Trophoblast cell (in vitro differentiated cells and primary cell): ENCODE measurements at regions not wholly inside any gene's neighbourhood (a gene's known extent, or its start where the extent isn't known, plus 50 kb on each side); places are given as distances from the start of the nearest gene placed in this dataset.

Experiments used
- DNase-seq, 2 donors: peaks; one replicate each; pipeline ENCODE4 v3.0.0-alpha.2; 2016
- H2AFZ ChIP-seq: 2 replicates; pipeline ENCODE4 v1.6.1; 2013; ENCODE audit warnings: low read length, moderate library complexity, mild to moderate bottlenecking; ENCODE audit not compliant: insufficient read depth, poor library complexity
- H2AK5ac ChIP-seq: 2 replicates; pipeline ENCODE4 v1.6.1; 2013; ENCODE audit warnings: mild to moderate bottlenecking, low read length
- H2BK120ac ChIP-seq: 2 replicates; pipeline ENCODE4 v1.6.1; 2013; ENCODE audit warnings: low read length, mild to moderate bottlenecking, moderate library complexity; ENCODE audit not compliant: insufficient read depth, poor library complexity
- H2BK12ac ChIP-seq: 2 replicates; pipeline ENCODE4 v1.6.1; 2013; ENCODE audit warnings: mild to moderate bottlenecking, low read length, moderate library complexity
- H2BK5ac ChIP-seq: 2 replicates; pipeline ENCODE4 v1.6.1; 2013; ENCODE audit warnings: low read length, low read depth, moderate library complexity, mild to moderate bottlenecking; ENCODE audit not compliant: poor library complexity
- H3K14ac ChIP-seq: 2 replicates; pipeline ENCODE4 v1.6.1; 2013; ENCODE audit warnings: mild to moderate bottlenecking, low read length
- H3K18ac ChIP-seq: 2 replicates; pipeline ENCODE4 v1.6.1; 2013; ENCODE audit warnings: mild to moderate bottlenecking, low read length
- H3K23ac ChIP-seq: 2 replicates; pipeline ENCODE4 v1.6.1; 2013; ENCODE audit warnings: low read length
- H3K27ac ChIP-seq: 2 replicates; pipeline ENCODE4 v1.5.1; 2013; ENCODE audit warnings: low read depth, mild to moderate bottlenecking, inconsistent platforms, low read length, moderate library complexity
- H3K27me3 ChIP-seq: 2 replicates; pipeline ENCODE4 v1.6.1; 2013; ENCODE audit warnings: inconsistent platforms, mild to moderate bottlenecking, low read length, moderate library complexity; ENCODE audit not compliant: insufficient read depth
- H3K36me3 ChIP-seq, 2 experiments: 1 replicate in 1 of 2; 2 replicates in 1 of 2; pipeline ENCODE4 v1.6.1; 2013; ENCODE audit warnings: low read length in 2 of 2, mild to moderate bottlenecking in 2 of 2, moderate library complexity in 1 of 2; ENCODE audit not compliant: insufficient read depth in 2 of 2, control insufficient read depth in 1 of 2
- H3K4ac ChIP-seq: 2 replicates; pipeline ENCODE4 v1.6.1; 2013; ENCODE audit warnings: low read depth, mild to moderate bottlenecking, low read length, moderate library complexity
- H3K4me1 ChIP-seq, 2 experiments: 1 replicate in 1 of 2; 2 replicates in 1 of 2; pipeline ENCODE4 v1.6.1; 2013; ENCODE audit warnings: low read length in 2 of 2, mild to moderate bottlenecking in 2 of 2, moderate library complexity in 1 of 2; ENCODE audit not compliant: insufficient read depth in 2 of 2, control insufficient read depth in 1 of 2
- H3K4me2 ChIP-seq: 2 replicates; pipeline ENCODE4 v1.6.1; 2013; ENCODE audit warnings: inconsistent platforms, mild to moderate bottlenecking, low read length, moderate library complexity
- H3K4me3 ChIP-seq: 2 replicates; pipeline ENCODE4 v1.5.1; 2013; ENCODE audit warnings: mild to moderate bottlenecking, low read depth, low read length, inconsistent platforms
- H3K79me1 ChIP-seq: one replicate; pipeline ENCODE4 v1.6.1; 2013; ENCODE audit warnings: low read length
- H3K79me2 ChIP-seq: 2 replicates; pipeline ENCODE4 v1.6.1; 2013; ENCODE audit warnings: low read length, mild to moderate bottlenecking; ENCODE audit not compliant: control insufficient read depth, insufficient read depth, poor library complexity
- H3K9ac ChIP-seq: 2 replicates; pipeline ENCODE4 v1.6.1; 2013; ENCODE audit warnings: mild to moderate bottlenecking, low read length
- H3K9me3 ChIP-seq: 2 replicates; pipeline ENCODE4 v1.6.1; 2013; ENCODE audit warnings: low read depth, mild to moderate bottlenecking, control low read depth, inconsistent platforms, low read length; ENCODE audit not compliant: insufficient read depth
- H4K12ac ChIP-seq: 2 replicates; pipeline ENCODE4 v1.6.1; 2013; ENCODE audit warnings: low read depth, mild to moderate bottlenecking, low read length, moderate library complexity
- H4K8ac ChIP-seq: 2 replicates; pipeline ENCODE4 v1.6.1; 2013; ENCODE audit warnings: low read depth, mild to moderate bottlenecking, low read length, moderate library complexity
- H4K91ac ChIP-seq: one replicate; pipeline ENCODE4 v1.6.1; 2013; ENCODE audit warnings: low read depth, mild to moderate bottlenecking, low read length, moderate library complexity
- WGBS: extraction: QIAGEN DNeasy Blood & Tissue Kit; methylation state at CpG from one replicate; pipeline ENCODE4 v1.1.7; 2013; ENCODE audit warnings: missing lambda C conversion rate; ENCODE audit not compliant: insufficient read length, insufficient coverage; ENCODE audit errors: extremely low coverage; 5-methylcytosine and 5-hydroxymethylcytosine counted together

- H3K27ac ChIP-seq, result no peak overlapping the region
- no peak overlapping the region for H2AFZ ChIP-seq
- no peaks in the 10 kb centered on the region for H3K36me3 ChIP-seq
- peaks cover 4% of the 10 kb centered on the region for H3K79me1 ChIP-seq
- no peak overlapping the region for H3K23ac ChIP-seq
- H3K18ac ChIP-seq, result peak overlapping the region; percentile 39
- H2AK5ac ChIP-seq, result no peak overlapping the region
- H4K91ac ChIP-seq, result no peak overlapping the region
- H2BK120ac ChIP-seq, result no peak overlapping the region
- no peak overlapping the region for H3K4me3 ChIP-seq
- H3K14ac ChIP-seq, result no peak overlapping the region
- H2BK5ac ChIP-seq, result no peak overlapping the region
- DNase-seq, result no peak
- no peak overlapping the region for H4K12ac ChIP-seq
- H3K4me2 ChIP-seq, result no peak overlapping the region
- H3K4ac ChIP-seq, result no peak overlapping the region
- peak overlapping the region; percentile 25 for H2BK12ac ChIP-seq
- WGBS, result no CpG with 5 or more reads among the region's 4 CpGs
- no peak overlapping the region for H3K9ac ChIP-seq
- peaks cover 3% of the 10 kb centered on the region for H3K79me2 ChIP-seq
- no peaks in the 10 kb centered on the region for H3K9me3 ChIP-seq
- H4K8ac ChIP-seq, result no peak overlapping the region
- peaks cover 3% of the 10 kb centered on the region in 2 experiments for H3K4me1 ChIP-seq
- H3K27me3 ChIP-seq, result no peaks in the 10 kb centered on the region
Observed at GRCh38 chr7:41039386-41039953, 663.4 kb downstream of the INHBA start.

DNA sequence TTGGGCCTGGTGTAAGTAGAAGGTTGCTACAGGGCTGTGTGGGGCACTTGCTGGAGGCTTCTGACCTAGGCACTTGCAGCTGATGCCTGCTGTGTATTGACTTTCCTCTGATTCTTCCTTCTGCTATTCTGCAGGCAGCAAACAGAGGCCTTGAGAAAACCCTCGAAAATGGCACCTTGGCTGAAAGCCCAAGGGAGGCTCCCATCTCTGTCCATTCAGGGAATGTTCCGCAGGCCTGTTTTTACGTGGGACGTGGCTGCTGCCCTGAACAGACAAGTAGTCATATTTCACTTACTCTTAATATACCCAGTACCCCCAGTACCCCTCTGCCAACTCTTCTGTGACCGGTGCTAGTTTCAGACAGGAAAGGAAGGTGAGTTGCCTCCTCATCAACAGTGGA, 664.7 kb downstream of the INHBA start:
- H3K4me2 ChIP-seq, result no peak overlapping the region
- no peak overlapping the region for H3K27ac ChIP-seq
- no peak overlapping the region for H2AFZ ChIP-seq
- H3K79me1 ChIP-seq, result peaks cover 4% of the 10 kb centered on the region
- H4K12ac ChIP-seq, result no peak overlapping the region
- H3K9ac ChIP-seq, result no peak overlapping the region
- H3K4me1 ChIP-seq, result peaks cover 3% of the 10 kb centered on the region in 2 experiments
- no peak overlapping the region for H3K4me3 ChIP-seq
- H3K9me3 ChIP-seq, result no peaks in the 10 kb centered on the region
- no peaks in the 10 kb centered on the region for H3K27me3 ChIP-seq
- no peaks in the 10 kb centered on the region for H3K36me3 ChIP-seq
- no peak overlapping the region for H2BK12ac ChIP-seq
- WGBS, result no CpG with 5 or more reads among the region's 5 CpGs
- H2AK5ac ChIP-seq, result no peak overlapping the region
- DNase-seq, result no peak
- H3K4ac ChIP-seq, result no peak overlapping the region
- no peak overlapping the region for H2BK5ac ChIP-seq
- H3K23ac ChIP-seq, result no peak overlapping the region
- H3K79me2 ChIP-seq, result peaks cover 3% of the 10 kb centered on the region
- H3K18ac ChIP-seq, result no peak overlapping the region
- no peak overlapping the region for H4K91ac ChIP-seq
- no peak overlapping the region for H4K8ac ChIP-seq
- H2BK120ac ChIP-seq, result no peak overlapping the region
- no peak overlapping the region for H3K14ac ChIP-seq

DNA sequence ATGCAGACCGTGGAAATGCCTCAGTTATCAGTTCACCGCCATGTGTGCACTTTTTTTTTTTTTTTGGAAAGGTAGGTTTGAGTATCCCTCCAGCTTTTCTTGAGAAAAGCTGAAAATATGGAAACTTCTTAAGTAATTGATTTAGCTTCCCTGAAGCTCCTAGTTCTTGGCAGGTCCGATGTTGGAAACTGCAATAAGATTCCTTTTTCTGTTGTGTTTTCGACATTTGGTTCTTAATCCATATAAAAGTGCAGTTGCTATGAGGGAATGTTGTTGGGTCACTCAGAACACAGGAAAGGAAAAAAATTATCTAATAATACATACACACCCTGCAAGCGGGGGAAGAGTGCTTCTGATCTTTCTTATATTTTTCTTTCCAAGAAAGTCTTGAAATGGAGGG, 665.2 kb downstream of the INHBA start:
- H2AK5ac ChIP-seq, result no peak overlapping the region
- no CpG with 5 or more reads among the region's 5 CpGs for WGBS

DNA sequence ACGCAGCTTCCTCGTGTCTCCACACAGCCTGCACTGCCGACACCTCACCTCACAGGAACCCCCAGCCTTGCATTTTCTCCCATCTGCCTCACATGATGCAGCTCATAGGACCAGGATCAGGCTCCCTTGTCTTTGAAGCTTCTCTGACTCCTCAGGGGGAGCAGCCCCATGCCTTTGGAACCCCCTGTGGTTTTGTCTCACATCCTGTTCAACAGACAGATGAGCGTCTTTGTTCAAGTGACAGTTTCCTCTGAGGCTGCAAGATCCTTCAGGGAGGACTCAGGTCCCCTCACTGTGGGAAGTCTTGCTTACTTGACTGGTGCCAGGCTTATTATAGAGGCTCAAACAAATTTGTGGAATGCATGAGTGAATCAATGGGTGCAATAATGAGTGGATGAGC, 667.1 kb downstream of the INHBA start:
- H2BK5ac ChIP-seq, result no peak overlapping the region
- H2BK12ac ChIP-seq, result no peak overlapping the region
- H3K4me3 ChIP-seq, result no peak overlapping the region
- no peak overlapping the region for H4K8ac ChIP-seq
- no peak overlapping the region for H2BK120ac ChIP-seq
- H3K27me3 ChIP-seq, result no peaks in the 10 kb centered on the region
- H3K18ac ChIP-seq, result peak overlapping the region; percentile 48
- no peak overlapping the region for H2AFZ ChIP-seq
- no peak overlapping the region for H3K4me2 ChIP-seq
- H3K9ac ChIP-seq, result no peak overlapping the region
- no peak overlapping the region for H3K4ac ChIP-seq
- peak overlapping the region; percentile 59 for H2AK5ac ChIP-seq
- H3K23ac ChIP-seq, result no peak overlapping the region
- H3K79me1 ChIP-seq, result peaks cover 4% of the 10 kb centered on the region
- peaks cover 3% of the 10 kb centered on the region in 2 experiments for H3K4me1 ChIP-seq
- no peak for DNase-seq
- H3K14ac ChIP-seq, result no peak overlapping the region
- peaks cover 3% of the 10 kb centered on the region for H3K79me2 ChIP-seq
- no peak overlapping the region for H4K12ac ChIP-seq
- no peaks in the 10 kb centered on the region for H3K36me3 ChIP-seq
- H3K9me3 ChIP-seq, result no peaks in the 10 kb centered on the region
- H3K27ac ChIP-seq, result no peak overlapping the region
- no peak overlapping the region for H4K91ac ChIP-seq
- no CpG with 5 or more reads among the region's 4 CpGs for WGBS

More for the DNA sequence above, 665.2 kb downstream of the INHBA start:
- H3K4me1 ChIP-seq, result peaks cover 3% of the 10 kb centered on the region in 2 experiments
- H2BK5ac ChIP-seq, result no peak overlapping the region
- H3K14ac ChIP-seq, result no peak overlapping the region
- H3K9me3 ChIP-seq, result no peaks in the 10 kb centered on the region
- no peak overlapping the region for H2AFZ ChIP-seq
- no peak overlapping the region for H2BK12ac ChIP-seq
- no peaks in the 10 kb centered on the region for H3K36me3 ChIP-seq
- no peaks in the 10 kb centered on the region for H3K27me3 ChIP-seq
- DNase-seq, result no peak
- no peak overlapping the region for H4K8ac ChIP-seq
- no peak overlapping the region for H3K27ac ChIP-seq
- no peak overlapping the region for H3K18ac ChIP-seq
- no peak overlapping the region for H3K23ac ChIP-seq
- H3K4ac ChIP-seq, result no peak overlapping the region
- H3K9ac ChIP-seq, result no peak overlapping the region
- no peak overlapping the region for H3K4me2 ChIP-seq
- H3K79me1 ChIP-seq, result peaks cover 4% of the 10 kb centered on the region
- H3K4me3 ChIP-seq, result no peak overlapping the region
- no peak overlapping the region for H4K12ac ChIP-seq
- H3K79me2 ChIP-seq, result peaks cover 3% of the 10 kb centered on the region
- no peak overlapping the region for H2BK120ac ChIP-seq
- H4K91ac ChIP-seq, result no peak overlapping the region
